Neural progenitor cell (in vitro differentiated cells): ENCODE measurements at regions not wholly inside any gene's neighbourhood (a gene's known extent, or its start where the extent isn't known, plus 50 kb on each side); places are given as distances from the start of the nearest gene placed in this dataset.
"Not testable (repeated sequence)": the region's sequence is repeated elsewhere in the genome, so short reads cannot be mapped to it uniquely, and the experiment has no call there.

ENCODE experiments used
- DNase-seq: peaks from one replicate; pipeline ENCODE4 v3.0.0-alpha.2; 2016; ENCODE audit warnings: low spot score
- H2AFZ ChIP-seq: fragments of 200-600 bp; sonication (generic); replicated peaks from 2 replicates; pipeline ENCODE4 v1.6.1; 2016; ENCODE audit warnings: antibody characterized with exemption
- H3F3A ChIP-seq: fragments of 200-600 bp; sonication (generic); 2 replicates; pipeline ENCODE4 v1.6.1; 2016; ENCODE audit warnings: antibody characterized with exemption, low read depth
- H3K27ac ChIP-seq: fragments of 200-600 bp; sonication (generic); 2 replicates; pipeline ENCODE4 v1.5.1; 2016; ENCODE audit warnings: mild to moderate bottlenecking
- H3K27me3 ChIP-seq: fragments of 200-600 bp; sonication (generic); 2 replicates; pipeline ENCODE4 v1.6.1; 2016; ENCODE audit warnings: mild to moderate bottlenecking, moderate library complexity
- H3K36me3 ChIP-seq: fragments of 200-600 bp; sonication (generic); 2 replicates; pipeline ENCODE4 v1.5.1; 2016
- H3K4me1 ChIP-seq: fragments of 200-600 bp; sonication (generic); 2 replicates; pipeline ENCODE4 v1.6.1; 2016; ENCODE audit warnings: mixed run types
- H3K4me2 ChIP-seq: fragments of 200-600 bp; sonication (generic); 2 replicates; pipeline ENCODE4 v1.6.1; 2016
- H3K4me3 ChIP-seq: fragments of 200-600 bp; sonication (generic); 2 replicates; pipeline ENCODE4 v1.5.1; 2016
- H3K79me2 ChIP-seq: fragments of 200-600 bp; sonication (generic); 2 replicates; pipeline ENCODE4 v1.6.1; 2016; ENCODE audit warnings: low read depth
- H3K9ac ChIP-seq: fragments of 200-600 bp; sonication (generic); 2 replicates; pipeline ENCODE4 v1.6.1; 2016
- H3K9me3 ChIP-seq: fragments of 200-600 bp; sonication (generic); 2 replicates; pipeline ENCODE4 v1.5.1; 2016; ENCODE audit warnings: low read depth
- H4K20me1 ChIP-seq: fragments of 200-600 bp; sonication (generic); 2 replicates; pipeline ENCODE4 v1.6.1; 2016; ENCODE audit warnings: low read depth
- H3K27ac Mint-ChIP-seq: 3 replicates; pipeline ENCODE4 v1.8.0; 2021; ENCODE audit warnings: mixed read lengths
- H3K27me3 Mint-ChIP-seq: 2 replicates; pipeline ENCODE4 v1.8.0; 2022; ENCODE audit warnings: low read depth, mild to moderate bottlenecking, inconsistent platforms, moderate library complexity, mixed read lengths; ENCODE audit not compliant: insufficient read depth
- H3K36me3 Mint-ChIP-seq: 3 replicates; pipeline ENCODE4 v1.8.0; 2021; ENCODE audit warnings: mixed read lengths
- H3K4me1 Mint-ChIP-seq: 3 replicates; pipeline ENCODE4 v1.8.0; 2021; ENCODE audit warnings: mixed read lengths
- H3K4me3 Mint-ChIP-seq: 3 replicates; pipeline ENCODE4 v1.8.0; 2021; ENCODE audit warnings: mild to moderate bottlenecking, moderate library complexity, mixed read lengths
- H3K9me3 Mint-ChIP-seq: 3 replicates; pipeline ENCODE4 v1.8.0; 2020; ENCODE audit warnings: mixed read lengths

DNA sequence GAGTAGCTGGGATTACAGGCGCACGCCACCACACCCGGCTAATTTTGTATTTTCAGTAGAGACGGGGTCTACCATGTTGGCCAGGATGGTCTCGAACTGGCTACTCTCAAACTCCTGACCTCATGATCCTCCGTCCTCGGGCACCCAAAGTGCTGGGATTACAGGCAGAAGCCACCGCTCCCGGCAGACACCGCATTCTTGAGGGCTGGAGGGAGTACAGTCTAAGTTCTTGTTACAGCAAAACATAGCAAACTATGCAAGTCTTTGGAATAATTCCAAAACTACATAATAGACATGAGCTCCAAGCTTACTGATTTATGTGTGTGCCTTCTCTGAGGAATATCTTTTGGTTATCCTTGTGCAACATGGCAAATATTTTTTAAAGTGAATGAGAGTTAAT, 299.1 kb upstream of the ZNF658 start:
- H3K36me3 Mint-ChIP-seq, H3K27ac Mint-ChIP-seq, H2AFZ ChIP-seq, H3F3A ChIP-seq, H3K27me3 Mint-ChIP-seq, H3K9ac ChIP-seq, H3K4me1 ChIP-seq, H4K20me1 ChIP-seq, H3K9me3 ChIP-seq, H3K4me3 ChIP-seq, DNase-seq, H3K4me1 Mint-ChIP-seq, H3K27ac ChIP-seq, H3K4me2 ChIP-seq, H3K9me3 Mint-ChIP-seq, H3K4me3 Mint-ChIP-seq, H3K27me3 ChIP-seq, H3K79me2 ChIP-seq, H3K36me3 ChIP-seq: not testable (repeated sequence)

DNA sequence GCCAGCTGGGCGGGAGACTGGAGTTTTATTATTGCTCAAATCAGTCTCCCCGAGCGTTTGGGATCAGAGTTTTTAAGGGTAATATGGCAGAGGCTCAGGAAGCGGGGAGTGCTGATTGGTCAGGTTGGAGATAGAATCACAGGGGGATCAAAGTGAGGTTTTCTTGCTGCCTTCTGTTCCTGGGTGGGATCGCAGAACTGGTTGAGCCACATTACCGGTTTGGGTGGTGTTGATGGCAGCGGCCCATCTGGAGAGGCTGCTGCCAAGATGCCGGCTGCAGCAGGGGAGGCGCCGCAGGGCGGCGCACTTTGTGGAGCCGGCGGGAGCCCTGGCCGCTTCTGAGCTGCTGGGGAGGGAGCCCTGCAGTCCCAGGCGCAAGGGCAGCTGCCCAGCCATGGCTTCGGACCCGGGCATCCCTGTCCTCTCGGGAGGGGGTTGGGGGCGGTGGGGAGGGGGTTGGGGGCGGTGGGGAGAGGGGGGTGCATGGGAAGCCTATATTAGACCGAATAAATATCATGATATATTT, 268.9 kb upstream of the ZNF658 start:
- not testable (repeated sequence) for H3F3A ChIP-seq, H3K4me1 ChIP-seq, H3K27ac ChIP-seq, H3K4me3 ChIP-seq, H3K9me3 Mint-ChIP-seq, DNase-seq, H2AFZ ChIP-seq, H3K4me1 Mint-ChIP-seq, H3K27me3 Mint-ChIP-seq, H3K4me3 Mint-ChIP-seq, H3K36me3 Mint-ChIP-seq, H3K9ac ChIP-seq, H3K27ac Mint-ChIP-seq, H4K20me1 ChIP-seq, H3K4me2 ChIP-seq, H3K79me2 ChIP-seq, H3K9me3 ChIP-seq, H3K27me3 ChIP-seq, H3K36me3 ChIP-seq

DNA sequence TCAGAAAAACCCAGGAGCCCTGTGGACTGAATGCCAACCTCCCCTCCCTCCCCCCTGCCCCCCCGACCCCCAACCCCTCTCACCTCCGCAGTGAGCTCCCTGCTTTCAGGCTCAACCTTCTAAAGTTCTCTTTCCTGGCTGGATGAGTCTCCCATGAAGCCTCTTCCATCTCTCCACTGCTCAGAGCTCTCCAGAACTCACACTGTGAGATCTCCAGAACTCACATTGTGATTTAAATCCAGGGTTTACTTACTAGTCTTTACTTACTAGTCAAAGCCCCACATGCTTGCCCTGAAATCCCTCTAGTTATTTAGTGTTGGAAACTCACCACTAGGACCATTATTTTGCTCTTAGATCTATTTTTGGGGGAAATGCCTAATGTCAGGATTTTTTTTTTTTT, 252.8 kb upstream of the ZNF658 start:
- not testable (repeated sequence) for H3K36me3 ChIP-seq, H3K4me3 Mint-ChIP-seq, H3K36me3 Mint-ChIP-seq, H3K4me3 ChIP-seq, H2AFZ ChIP-seq, H3K27ac Mint-ChIP-seq, H3F3A ChIP-seq, H3K4me1 Mint-ChIP-seq, H3K27ac ChIP-seq, H3K4me2 ChIP-seq, H3K4me1 ChIP-seq, H3K9ac ChIP-seq, H4K20me1 ChIP-seq, H3K27me3 ChIP-seq, H3K79me2 ChIP-seq, DNase-seq, H3K9me3 Mint-ChIP-seq, H3K27me3 Mint-ChIP-seq, H3K9me3 ChIP-seq

DNA sequence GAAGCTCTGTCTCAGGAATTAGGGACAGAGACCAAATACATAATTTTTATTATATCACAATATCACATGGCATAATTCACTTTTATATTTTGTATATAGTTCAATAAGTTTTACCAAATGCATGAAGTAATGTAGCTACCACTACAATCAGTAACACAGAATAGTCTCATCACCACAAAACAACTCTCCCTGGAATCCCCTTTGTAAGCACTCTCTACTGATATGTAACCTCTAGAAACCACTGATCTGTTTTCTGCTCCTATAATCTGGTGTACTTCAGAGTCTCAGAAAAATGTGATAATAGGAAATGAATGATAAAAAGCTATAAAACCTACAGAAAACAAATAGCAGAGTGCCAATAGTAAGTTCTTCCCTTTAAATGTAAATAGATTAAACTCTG, 210.3 kb upstream of the ZNF658 start:
- H3K27ac Mint-ChIP-seq, H3K9me3 Mint-ChIP-seq, H3K9me3 ChIP-seq, H3K4me2 ChIP-seq, H3K36me3 Mint-ChIP-seq, H3K27ac ChIP-seq, DNase-seq, H4K20me1 ChIP-seq, H3K9ac ChIP-seq, H2AFZ ChIP-seq, H3K36me3 ChIP-seq, H3K4me3 Mint-ChIP-seq, H3K27me3 Mint-ChIP-seq, H3K4me1 Mint-ChIP-seq, H3K27me3 ChIP-seq, H3K4me3 ChIP-seq, H3K4me1 ChIP-seq, H3K79me2 ChIP-seq, H3F3A ChIP-seq: not testable (repeated sequence)

DNA sequence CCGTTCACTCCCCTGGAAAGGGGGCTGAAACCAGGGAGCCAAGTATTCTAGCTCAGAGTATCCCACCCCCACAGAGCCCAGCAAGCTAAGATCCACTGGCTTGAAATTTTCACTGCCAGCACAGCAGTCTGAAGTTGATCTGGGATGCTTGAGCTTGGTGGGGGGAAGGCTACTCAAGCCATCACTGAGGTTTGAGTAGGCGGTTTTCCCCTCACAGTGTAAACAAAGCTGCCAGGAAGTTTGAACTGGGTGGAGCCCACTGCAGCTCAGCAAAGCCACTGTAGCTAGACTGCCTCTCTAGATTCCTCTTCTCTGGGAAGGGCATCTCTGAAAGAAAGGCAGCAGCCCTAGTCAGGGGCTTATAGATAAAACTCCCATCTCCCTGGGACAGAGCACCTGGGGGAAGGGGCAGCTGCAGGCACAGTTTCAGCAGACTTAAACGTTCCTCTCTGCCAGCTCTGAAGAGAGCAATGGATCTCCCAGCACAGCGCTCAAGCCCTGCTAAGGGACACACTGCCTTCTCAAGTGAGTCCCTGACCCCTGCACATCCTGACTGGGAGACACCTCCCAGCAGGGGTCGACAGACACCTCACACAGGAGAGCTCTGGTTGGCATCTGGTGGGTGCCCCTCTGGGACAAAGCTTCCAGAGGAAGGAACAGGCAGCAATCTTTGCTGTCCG, 204.8 kb upstream of the ZNF658 start:
- not testable (repeated sequence) for H3K27ac Mint-ChIP-seq, H3K4me1 ChIP-seq, H3K79me2 ChIP-seq, H3K4me3 ChIP-seq, H3K27me3 Mint-ChIP-seq, H3K9ac ChIP-seq, H4K20me1 ChIP-seq, H3K4me3 Mint-ChIP-seq, H3K9me3 ChIP-seq, H3K4me2 ChIP-seq, H3K4me1 Mint-ChIP-seq, H3K9me3 Mint-ChIP-seq, H3K36me3 Mint-ChIP-seq, H2AFZ ChIP-seq, H3F3A ChIP-seq, H3K36me3 ChIP-seq, H3K27ac ChIP-seq, H3K27me3 ChIP-seq, DNase-seq

DNA sequence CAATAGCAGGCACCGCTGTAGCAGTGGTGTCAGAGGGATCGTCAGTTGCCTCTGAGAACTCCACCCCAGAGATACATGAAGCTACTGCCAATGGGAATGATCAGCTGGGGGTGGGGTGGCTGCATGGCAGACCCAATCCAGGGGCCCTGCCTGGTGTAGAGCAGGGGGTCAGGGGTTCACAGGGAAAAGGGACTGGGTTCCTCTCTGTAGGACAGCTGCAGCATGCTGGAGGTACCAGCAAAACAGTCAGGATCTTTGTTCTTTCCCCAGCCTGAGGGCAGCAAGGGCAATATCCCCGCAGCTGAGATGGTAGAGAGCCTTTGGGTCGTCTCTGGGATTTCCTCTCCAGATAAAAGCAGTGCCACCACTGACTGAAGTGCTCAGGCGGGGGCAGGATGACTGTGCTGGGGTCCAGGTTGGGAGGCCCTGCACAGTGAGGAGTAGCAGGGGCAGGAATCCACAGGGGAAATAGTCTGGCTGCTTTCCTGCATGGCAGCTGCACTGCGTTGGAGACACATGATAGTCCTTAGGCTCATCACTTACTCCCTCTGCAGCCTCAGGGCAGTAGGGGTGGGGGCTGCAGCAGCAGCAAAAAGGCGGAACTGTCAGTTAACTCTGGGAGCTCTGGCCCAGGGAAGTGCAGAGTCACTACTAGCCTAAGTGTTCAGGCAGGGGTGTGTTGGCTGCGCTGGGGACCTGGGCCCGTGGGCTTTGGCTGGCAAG, 203.0 kb upstream of the ZNF658 start:
- not testable (repeated sequence) for H3K4me3 ChIP-seq, H3K9me3 Mint-ChIP-seq, H3K36me3 ChIP-seq, H3F3A ChIP-seq, H3K36me3 Mint-ChIP-seq, H3K79me2 ChIP-seq, H3K27ac Mint-ChIP-seq, H3K9ac ChIP-seq, H3K27me3 ChIP-seq, H3K27me3 Mint-ChIP-seq, H3K4me2 ChIP-seq, H3K27ac ChIP-seq, H3K4me3 Mint-ChIP-seq, H3K4me1 ChIP-seq, H4K20me1 ChIP-seq, DNase-seq, H2AFZ ChIP-seq, H3K9me3 ChIP-seq, H3K4me1 Mint-ChIP-seq

DNA sequence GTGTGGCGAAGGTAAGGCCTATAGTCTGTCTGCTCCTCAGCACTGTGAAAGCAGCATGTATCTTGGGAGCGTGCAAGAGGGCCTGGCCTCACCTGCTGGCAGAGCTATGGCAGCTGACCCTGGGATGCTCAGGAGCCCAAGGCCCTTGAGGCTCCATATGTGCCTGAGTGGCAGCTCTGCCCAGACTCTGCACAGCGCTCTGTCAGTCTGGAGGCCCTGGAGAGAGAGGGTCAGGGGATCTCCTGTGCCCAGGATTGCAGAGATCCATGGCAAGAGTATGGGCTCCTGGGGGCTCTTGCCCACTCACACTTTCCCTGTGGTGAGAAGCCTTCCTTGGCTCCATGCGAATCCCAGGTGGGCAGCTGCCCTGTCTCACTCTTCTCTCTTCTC, 202.5 kb upstream of the ZNF658 start:
- not testable (repeated sequence) for H3K27me3 Mint-ChIP-seq, H3F3A ChIP-seq, H3K27ac ChIP-seq, H2AFZ ChIP-seq, H3K4me2 ChIP-seq, H4K20me1 ChIP-seq, H3K79me2 ChIP-seq, H3K27ac Mint-ChIP-seq, H3K4me3 Mint-ChIP-seq, H3K36me3 Mint-ChIP-seq, H3K4me3 ChIP-seq, H3K27me3 ChIP-seq, H3K9ac ChIP-seq, H3K4me1 ChIP-seq, H3K36me3 ChIP-seq, H3K9me3 ChIP-seq, H3K9me3 Mint-ChIP-seq, DNase-seq, H3K4me1 Mint-ChIP-seq
